GM18505 (cell line): ENCODE measurements at regions not wholly inside any gene's neighbourhood (a gene's known extent, or its start where the extent isn't known, plus 50 kb on each side); places are given as distances from the start of the nearest gene placed in this dataset.

ENCODE experiments used
- ATAC-seq: cut with Tn5 transposase; IDR thresholded peaks from one replicate; pipeline ENCODE4 v1.9.1; 2021; ENCODE audit not compliant: unreplicated experiment
- POLR2A ChIP-seq: IDR thresholded peaks from 4 replicates; pipeline ENCODE4 v1.6.1; 2011; ENCODE audit warnings: borderline replicate concordance; ENCODE audit not compliant: insufficient read depth, insufficient read length; ENCODE audit errors: extremely low read depth

DNA sequence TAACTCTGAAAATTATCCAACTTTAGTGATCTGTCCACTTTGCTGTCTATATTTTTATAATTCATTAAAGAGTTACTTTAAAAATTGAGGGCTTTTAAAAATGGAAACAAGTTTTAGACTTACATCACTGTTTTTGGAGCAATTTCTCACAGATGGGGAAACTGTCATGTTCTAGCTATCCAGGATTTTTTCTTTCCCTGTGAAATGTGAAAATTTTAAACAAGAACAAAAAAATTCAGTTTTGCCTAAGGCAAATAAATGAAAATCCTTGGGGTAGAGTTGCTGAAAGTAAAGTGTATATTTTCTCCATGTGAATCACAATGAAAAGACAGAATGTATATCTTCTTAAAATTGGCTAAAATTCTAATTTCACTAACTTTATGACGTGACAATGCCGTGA lies 553.7 kb downstream of the MCTP2 start:
- no peak for ATAC-seq
- TF ChIP-seq POLR2A: no peak

DNA sequence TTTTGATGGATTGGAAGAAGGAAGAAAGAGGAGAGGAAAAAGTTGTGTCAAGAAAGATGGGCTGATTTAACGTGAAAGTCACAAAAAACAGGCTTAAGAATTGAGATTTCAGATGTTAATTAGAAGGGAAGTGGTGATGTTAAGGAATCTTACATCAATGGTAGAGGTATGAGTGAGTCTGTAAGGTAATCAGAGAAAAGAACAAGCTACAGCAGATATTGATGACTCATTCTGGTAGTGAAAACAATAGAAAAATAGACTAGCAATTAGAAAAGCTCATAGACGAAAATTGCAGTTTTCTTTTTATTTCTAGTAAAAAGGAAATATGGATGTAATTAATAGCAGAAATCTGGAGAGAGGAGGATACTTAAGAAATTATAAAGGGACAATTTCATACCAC lies 559.6 kb downstream of the MCTP2 start:
- ATAC-seq: no peak

GRCh38 chr15:94791510-94791909 lies 560.1 kb downstream of the MCTP2 start:
- ATAC-seq: no peak
- TF ChIP-seq POLR2A: no peak

More for the DNA sequence above, 559.6 kb downstream of the MCTP2 start:
- TF ChIP-seq POLR2A: no peak

GRCh38 chr15:94792196-94792595 lies 560.8 kb downstream of the MCTP2 start:
- ATAC-seq: no peak
- no peak for TF ChIP-seq POLR2A

DNA sequence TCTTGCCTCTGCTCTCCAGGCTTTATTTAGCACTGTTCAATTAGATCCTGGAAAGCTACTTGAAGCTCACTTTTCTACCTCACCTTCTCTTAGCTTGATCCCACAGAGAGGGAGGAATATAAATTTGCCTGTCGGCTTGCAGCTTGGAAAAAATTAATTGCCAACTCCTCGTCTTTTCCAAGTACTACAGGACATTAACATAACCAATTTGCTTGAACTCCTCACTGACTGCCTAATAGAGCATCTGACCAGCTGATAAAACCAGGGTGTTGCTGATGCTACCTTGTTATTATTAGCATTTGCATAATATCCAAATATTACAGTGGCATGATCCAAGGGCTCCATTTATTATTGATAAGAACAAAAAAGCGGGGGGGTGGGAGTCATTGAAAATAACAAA lies 561.8 kb downstream of the MCTP2 start:
- no peak for ATAC-seq
- TF ChIP-seq POLR2A: no peak

- TF ChIP-seq POLR2A: no peak
- ATAC-seq: no peak
Measured at GRCh38 chr15:94793641-94794040, 562.3 kb downstream of the MCTP2 start.

DNA sequence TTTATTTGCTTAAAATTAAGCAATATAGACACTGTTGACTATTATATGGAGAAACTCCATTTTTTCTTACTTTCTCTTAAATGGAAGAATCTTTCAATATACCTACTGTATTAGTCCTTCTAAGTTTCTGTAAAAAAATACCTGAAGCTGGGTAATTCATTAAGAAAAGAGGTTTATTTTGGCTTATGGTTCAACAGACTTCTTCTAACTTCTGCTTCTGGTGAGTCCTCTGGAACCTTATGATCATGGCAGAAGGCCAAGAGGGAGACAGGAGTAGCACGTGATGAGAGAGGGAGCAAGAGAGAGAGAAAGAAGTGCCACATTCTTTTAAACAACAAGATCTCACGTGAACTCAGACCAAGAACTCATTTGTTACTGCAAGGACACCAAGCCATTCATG lies 573.3 kb downstream of the MCTP2 start:
- TF ChIP-seq POLR2A: no peak
- no peak for ATAC-seq

DNA sequence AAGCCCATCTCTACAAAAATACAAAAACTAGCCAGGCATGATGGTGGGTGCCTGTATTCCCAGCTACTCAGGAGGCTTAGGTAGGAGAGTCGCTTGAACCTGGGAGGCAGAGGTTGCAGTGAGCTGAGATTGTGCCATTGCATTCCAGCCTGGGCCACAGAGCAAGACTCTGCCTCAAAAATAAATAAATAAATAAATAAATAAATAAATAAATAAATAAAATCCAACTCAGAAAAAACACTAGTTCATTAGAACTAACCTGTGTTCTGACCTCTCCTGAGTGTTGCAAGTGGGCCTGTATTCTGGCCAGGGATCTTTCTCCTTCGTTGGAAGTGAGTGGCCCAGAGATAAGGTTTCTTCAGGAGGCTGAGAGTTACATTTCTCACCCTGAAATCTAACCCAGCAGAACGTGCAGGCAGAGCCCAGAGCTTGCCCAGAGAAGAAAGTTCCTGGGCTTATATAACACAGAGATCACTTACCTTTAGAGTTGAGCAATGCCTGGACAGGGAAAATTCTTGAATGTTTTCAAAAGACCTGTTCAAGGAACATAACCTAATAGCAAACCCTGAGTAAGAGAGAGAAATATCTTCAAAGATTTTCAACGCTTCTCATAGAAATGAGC lies 583.9 kb downstream of the MCTP2 start:
- no peak for TF ChIP-seq POLR2A
- ATAC-seq: no peak

GRCh38 chr15:94815914-94816313 lies 584.6 kb downstream of the MCTP2 start:
- ATAC-seq: no peak
- no peak for TF ChIP-seq POLR2A

DNA sequence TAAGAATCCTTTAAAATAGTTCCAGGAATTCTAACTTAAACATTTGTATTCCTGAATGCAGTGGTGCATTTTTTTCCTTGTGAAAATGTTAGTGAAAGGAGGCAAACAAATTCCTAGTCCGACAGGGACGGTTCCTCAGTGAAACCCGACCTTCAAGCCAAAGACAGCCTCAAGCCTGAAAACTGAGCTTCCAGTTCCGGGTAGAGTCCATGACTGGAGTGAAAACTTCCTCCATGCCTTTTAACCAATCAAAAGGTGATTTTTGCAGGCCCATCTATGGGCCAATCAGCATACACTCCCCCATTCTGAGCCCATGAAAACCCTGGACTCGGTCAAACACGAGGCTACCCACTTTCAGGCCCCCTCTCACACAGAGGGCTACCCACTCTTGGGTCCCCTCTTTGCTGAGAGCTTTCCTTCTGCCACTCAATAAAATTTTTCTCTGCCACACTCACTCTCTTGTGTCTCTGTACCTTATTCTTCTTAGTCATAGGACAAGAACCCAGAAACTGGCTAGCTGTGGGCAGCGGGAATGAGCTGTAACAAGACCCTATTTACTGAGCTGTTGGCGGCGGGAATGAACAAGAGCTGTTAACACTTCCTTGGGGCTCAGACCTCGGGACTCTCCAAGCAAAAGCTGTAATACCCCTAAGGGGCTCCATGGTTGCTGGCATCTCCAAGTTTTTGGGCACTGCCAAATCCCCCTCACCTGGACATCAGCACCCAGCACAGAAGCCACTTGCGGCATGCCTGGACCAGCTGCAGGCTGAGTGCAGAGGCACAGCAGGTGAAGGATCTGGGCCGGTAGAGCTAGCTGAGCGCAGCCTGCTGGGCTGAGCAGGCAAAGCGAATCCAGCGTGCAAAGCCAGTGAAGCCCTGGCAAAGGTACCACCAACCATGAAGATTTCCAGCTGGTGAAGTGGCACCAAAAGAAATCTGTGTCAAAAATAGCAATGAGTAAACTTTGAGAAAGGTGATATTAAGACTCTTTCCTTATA lies 598.8 kb downstream of the MCTP2 start:
- no peak for TF ChIP-seq POLR2A
- no peak for ATAC-seq

GRCh38 chr15:94834000-94834399 lies 602.6 kb downstream of the MCTP2 start:
- ATAC-seq: no peak
- TF ChIP-seq POLR2A: no peak

DNA sequence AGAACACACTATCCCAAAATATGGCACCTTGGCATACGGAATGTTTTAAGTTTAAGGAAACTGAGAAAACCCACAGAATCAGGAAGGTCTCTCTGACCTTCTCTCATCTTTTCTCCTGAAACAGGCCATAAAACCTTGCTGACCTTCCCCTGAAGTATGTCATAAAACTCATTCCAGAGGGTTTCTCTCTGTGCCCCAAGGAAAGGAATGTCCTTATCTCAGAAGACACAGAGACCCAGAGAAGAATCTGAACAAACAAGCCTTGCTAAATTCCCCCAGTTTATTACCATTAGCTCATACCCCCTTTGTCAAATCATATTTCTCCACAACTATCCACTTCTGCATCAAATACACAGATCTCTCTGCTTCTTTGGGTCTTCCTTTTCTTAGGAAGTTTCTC lies 603.1 kb downstream of the MCTP2 start:
- TF ChIP-seq POLR2A: no peak
- no peak for ATAC-seq

GRCh38 chr15:94838281-94838680 lies 606.9 kb downstream of the MCTP2 start:
- ATAC-seq: no peak
- TF ChIP-seq POLR2A: no peak
